ENCODE measurements at regions not wholly inside any gene's neighbourhood (a gene's known extent, or its start where the extent isn't known, plus 50 kb on each side); places are given as distances from the start of the nearest gene placed in this dataset.

DNA sequence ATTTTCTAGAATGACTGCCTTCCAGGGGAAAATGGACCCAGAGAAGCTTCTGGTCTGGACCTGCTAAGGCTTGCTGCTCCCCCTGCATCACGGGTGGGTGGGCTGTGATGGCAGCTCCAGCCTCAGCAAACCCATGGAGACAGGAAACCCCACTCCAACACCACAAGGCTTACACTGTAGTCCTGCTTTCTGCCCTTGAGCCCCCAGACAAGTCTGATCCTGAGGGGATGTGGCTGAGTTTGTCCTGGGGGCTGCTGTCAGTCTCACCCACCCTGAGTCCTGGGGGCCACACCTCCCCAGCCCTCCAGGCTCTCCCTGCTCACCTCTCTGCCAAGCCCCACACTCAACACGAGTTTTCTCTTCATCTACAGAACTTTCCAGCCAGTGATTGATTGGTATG is 279.4 kb downstream of the EIPR1 start:
- Histone ChIP-seq H3K27me3 (ENCODE audit: control insufficient read depth, insufficient read depth, low read length) (no peaks in the 10 kb centered on the region), H3K36me3 (ENCODE audit: control insufficient read depth, insufficient read depth, low read length) (no peaks in the 10 kb centered on the region), H3K4me3 (ENCODE audit: low read depth, low read length) (no peak overlapping the region)
- TF ChIP-seq CTCF (IDR thresholded peaks at IDR 0.05; ENCODE audit: insufficient read depth, low read depth, low read length), result no peak
- DNase-seq (ENCODE audit: low read depth), result no peak
- ChIA-PET CTCF (interaction anchor here (0.7 kb wide), 1 partner anchor 8 kb away, joined by 3 read pairs; no protein-coding TSS in a partner anchor), POLR2A (no interaction called here)

DNA sequence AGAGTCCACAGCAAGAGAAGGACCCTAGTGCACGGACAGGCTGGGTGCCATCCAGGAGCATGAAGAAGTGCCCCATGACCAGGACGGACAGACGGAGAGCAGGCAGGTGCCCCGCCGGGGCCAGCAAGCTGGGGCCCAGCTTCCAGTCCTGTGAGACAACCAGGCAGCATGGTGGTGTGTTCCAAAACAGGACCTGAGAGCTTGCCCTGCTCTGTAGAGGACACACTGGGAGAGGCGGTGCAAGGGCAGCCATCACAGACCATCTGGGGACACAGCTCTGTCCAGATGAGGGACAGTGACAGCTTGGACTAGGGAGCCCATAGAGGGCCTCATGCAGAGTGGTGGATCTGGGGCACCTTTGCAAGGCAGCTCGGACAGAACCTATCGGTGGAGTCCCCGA is 279.8 kb downstream of the EIPR1 start:
- Histone ChIP-seq H3K4me3 (ENCODE audit: low read depth, low read length) (no peak overlapping the region), H3K36me3 (ENCODE audit: control insufficient read depth, insufficient read depth, low read length) (no peaks in the 10 kb centered on the region), H3K27me3 (ENCODE audit: control insufficient read depth, insufficient read depth, low read length) (no peaks in the 10 kb centered on the region)
- CTCF ChIA-PET, result interaction anchor here (0.7 kb wide), 1 partner anchor 9 kb away, joined by 3 read pairs; no protein-coding TSS in a partner anchor
- POLR2A ChIA-PET, result no interaction called here
- no peak for TF ChIP-seq CTCF (IDR thresholded peaks at IDR 0.05; ENCODE audit: insufficient read depth, low read depth, low read length)
- no peak for DNase-seq (ENCODE audit: low read depth)

DNA sequence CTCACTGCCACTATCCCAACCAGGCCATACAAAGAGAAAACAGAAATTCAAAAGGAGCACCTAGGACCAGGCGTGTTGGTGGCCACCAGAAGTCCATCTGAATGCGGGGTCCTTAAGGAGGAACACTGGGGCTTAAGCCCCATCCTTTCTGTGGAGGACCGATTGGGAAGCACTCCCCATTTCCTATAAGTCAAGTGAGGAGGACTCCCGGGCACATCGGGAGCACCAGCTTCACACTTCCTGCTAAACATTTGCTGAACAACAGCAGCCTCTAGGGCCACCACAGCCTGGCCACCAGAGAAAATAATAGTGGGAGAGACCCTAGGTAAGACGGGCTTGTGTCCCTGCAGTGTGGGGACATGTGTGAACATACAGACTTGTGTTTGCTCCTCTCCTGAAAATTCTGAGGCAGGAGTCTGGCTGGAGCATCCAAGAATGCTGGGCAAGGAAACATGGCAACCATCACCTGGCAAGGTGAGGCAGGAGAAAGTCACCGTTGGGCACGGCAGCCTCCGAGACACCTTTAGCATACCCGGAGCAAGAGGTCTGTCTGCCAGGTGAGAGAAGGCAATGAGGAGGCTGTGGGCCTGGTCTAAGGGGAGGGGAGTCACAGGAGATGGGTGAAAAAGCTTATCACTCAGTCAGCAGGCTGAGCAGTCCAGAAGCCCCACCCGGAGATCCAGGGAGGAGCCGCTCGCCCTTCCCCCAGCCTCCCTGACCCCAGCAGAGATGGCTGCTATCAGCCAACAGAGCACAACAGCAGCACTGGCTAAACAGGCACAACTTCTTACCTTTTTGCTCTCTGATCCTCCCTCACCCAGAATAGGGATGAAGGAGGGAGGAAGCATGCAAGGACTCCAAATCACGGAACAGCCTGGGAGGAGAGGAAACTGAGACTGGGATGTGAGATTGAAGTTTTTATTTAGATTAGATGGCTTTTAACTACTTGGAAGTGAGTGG is 282.3 kb downstream of the EIPR1 start:
- Histone ChIP-seq H3K27me3 (ENCODE audit: control insufficient read depth, insufficient read depth, low read length) (no peaks in the 10 kb centered on the region), H3K4me3 (ENCODE audit: low read depth, low read length) (no peak overlapping the region), H3K36me3 (ENCODE audit: control insufficient read depth, insufficient read depth, low read length) (no peaks in the 10 kb centered on the region)
- ChIA-PET CTCF (no interaction called here), POLR2A (no interaction called here)
- TF ChIP-seq CTCF (IDR thresholded peaks at IDR 0.05; ENCODE audit: insufficient read depth, low read depth, low read length), result no peak
- DNase-seq (ENCODE audit: low read depth), result no peak

DNA sequence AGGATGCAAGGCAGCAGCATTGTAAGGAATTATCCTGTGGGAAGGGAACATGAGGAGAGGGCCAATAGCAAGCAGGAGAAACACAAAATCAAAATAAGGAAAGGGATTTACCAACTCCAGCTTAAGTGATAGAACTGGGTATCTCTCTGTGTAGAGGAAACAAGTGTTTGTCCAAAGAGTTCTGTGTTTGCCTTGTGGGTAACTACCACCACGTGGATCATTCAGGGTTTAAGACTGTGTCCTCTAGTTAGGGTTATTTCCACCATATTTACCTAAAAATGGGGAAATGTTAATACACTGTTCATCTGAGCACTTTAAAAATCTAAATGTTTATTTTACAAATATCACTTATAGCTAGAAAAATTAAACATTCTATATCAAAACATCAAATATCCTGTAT is 283.3 kb downstream of the EIPR1 start:
- POLR2A ChIA-PET, result no interaction called here
- DNase-seq (ENCODE audit: low read depth), result no peak
- no peak for TF ChIP-seq CTCF (IDR thresholded peaks at IDR 0.05; ENCODE audit: insufficient read depth, low read depth, low read length)
- no peaks in the 10 kb centered on the region for H3K27me3 ChIP-seq (ENCODE audit: control insufficient read depth, insufficient read depth, low read length)
- CTCF ChIA-PET, result no interaction called here
- H3K36me3 ChIP-seq (ENCODE audit: control insufficient read depth, insufficient read depth, low read length), result no peaks in the 10 kb centered on the region
- H3K4me3 ChIP-seq (ENCODE audit: low read depth, low read length), result no peak overlapping the region

DNA sequence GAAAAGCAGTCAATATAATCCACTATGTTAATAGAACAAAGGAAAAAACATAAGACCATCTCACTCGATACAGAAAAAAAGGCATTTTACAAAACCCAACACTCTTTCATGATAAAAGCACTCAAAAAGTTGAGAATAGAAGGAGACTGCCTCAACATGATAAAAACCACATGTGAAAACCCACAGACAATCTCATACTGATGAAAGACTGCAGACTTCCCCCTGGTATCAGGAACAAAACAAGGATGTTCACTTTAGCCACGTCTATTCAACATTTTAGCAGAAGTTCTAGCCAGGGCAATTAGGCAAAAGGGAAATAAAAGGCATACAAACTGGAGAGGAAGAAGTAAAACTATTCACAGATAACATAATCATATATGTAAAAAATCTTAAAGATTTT is 285.9 kb downstream of the EIPR1 start:
- no peaks in the 10 kb centered on the region for H3K27me3 ChIP-seq (ENCODE audit: control insufficient read depth, insufficient read depth, low read length)
- ChIA-PET POLR2A (no interaction called here), CTCF (no interaction called here)
- no peak overlapping the region for H3K4me3 ChIP-seq (ENCODE audit: low read depth, low read length)
- H3K36me3 ChIP-seq (ENCODE audit: control insufficient read depth, insufficient read depth, low read length), result no peaks in the 10 kb centered on the region
- no peak for DNase-seq (ENCODE audit: low read depth)
- TF ChIP-seq CTCF (IDR thresholded peaks at IDR 0.05; ENCODE audit: insufficient read depth, low read depth, low read length), result no peak
